Suprapubic skin (tissue), 3 donors: ENCODE measurements at regions not wholly inside any gene's neighbourhood (a gene's known extent, or its start where the extent isn't known, plus 50 kb on each side); places are given as distances from the start of the nearest gene placed in this dataset.

ENCODE experiments used
- CTCF ChIP-seq, 2 donors: fragments of 200-600 bp in 1 of 2; fragments of 450-650 bp in 1 of 2; sonication (generic) in 1 of 2; IDR thresholded peaks; one replicate each; pipeline ENCODE4 v1.5.1; 2016 to 2019; ENCODE audit warnings: antibody characterized with exemption in 2 of 2, mild to moderate bottlenecking in 1 of 2, moderate library complexity in 1 of 2
- POLR2A ChIP-seq, 2 donors: fragments of 450-650 bp; IDR thresholded peaks; one replicate each; pipeline ENCODE4 v1.6.1; 2017; ENCODE audit warnings: antibody characterized with exemption in 2 of 2, mild to moderate bottlenecking in 2 of 2, moderate library complexity in 2 of 2

- no peak for TF ChIP-seq POLR2A (IDR thresholded peaks at IDR 0.05)
- TF ChIP-seq CTCF (IDR thresholded peaks at IDR 0.05) = no peak
These were observed 119.1 kb upstream of the TMEM260 start for GRCh38 chr14:56460469-56460868.
